ENCODE measurements at regions not wholly inside any gene's neighbourhood (a gene's known extent, or its start where the extent isn't known, plus 50 kb on each side); places are given as distances from the start of the nearest gene placed in this dataset.

GRCh38 chr2:48045613-48046012 lies 139.3 kb upstream of the FBXO11 start:
- TF ChIP-seq, protein P1, sequence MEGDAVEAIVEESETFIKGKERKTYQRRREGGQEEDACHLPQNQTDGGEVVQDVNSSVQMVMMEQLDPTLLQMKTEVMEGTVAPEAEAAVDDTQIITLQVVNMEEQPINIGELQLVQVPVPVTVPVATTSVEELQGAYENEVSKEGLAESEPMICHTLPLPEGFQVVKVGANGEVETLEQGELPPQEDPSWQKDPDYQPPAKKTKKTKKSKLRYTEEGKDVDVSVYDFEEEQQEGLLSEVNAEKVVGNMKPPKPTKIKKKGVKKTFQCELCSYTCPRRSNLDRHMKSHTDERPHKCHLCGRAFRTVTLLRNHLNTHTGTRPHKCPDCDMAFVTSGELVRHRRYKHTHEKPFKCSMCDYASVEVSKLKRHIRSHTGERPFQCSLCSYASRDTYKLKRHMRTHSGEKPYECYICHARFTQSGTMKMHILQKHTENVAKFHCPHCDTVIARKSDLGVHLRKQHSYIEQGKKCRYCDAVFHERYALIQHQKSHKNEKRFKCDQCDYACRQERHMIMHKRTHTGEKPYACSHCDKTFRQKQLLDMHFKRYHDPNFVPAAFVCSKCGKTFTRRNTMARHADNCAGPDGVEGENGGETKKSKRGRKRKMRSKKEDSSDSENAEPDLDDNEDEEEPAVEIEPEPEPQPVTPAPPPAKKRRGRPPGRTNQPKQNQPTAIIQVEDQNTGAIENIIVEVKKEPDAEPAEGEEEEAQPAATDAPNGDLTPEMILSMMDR (conservative IDR thresholded peaks at IDR 0.05 in 1 of 2, IDR thresholded peaks at IDR 0.05 in 1 of 2; ENCODE audit: low read depth in 1 of 2, low read length in 2 of 2) = no peak
- no peak for TF ChIP-seq EZH2 (IDR thresholded peaks at IDR 0.05; ENCODE audit: low read length, missing control alignments)
